WTC11 (cell line): ENCODE measurements at regions not wholly inside any gene's neighbourhood (a gene's known extent, or its start where the extent isn't known, plus 50 kb on each side); places are given as distances from the start of the nearest gene placed in this dataset.

Source experiments
- ATAC-seq: fragments of 200-7000 bp; cut with Tn5 transposase; 2 replicates; pipeline ENCODE4 v1.10.0; 2021; ENCODE audit warnings: mild to moderate bottlenecking, moderate library complexity
- CTCF ChIA-PET: fragments of 300-600 bp; sonication (Branson Sonifier 250); formaldehyde crosslinking; loops from one replicate; lab custom pipeline; 2021; ENCODE audit warnings: antibody characterized with exemption; lab: Charles Lee
- POLR2A ChIA-PET: fragments of 350-600 bp; sonication (Branson Sonifier 250); formaldehyde crosslinking; loops from one replicate; lab custom pipeline; 2021; ENCODE audit warnings: antibody characterized with exemption; lab: Charles Lee
- DNase-seq: peaks from one replicate; pipeline ENCODE4 v3.0.0; 2021; ENCODE audit warnings: low spot score
- H3K27ac Mint-ChIP-seq: 2 replicates; pipeline ENCODE4 v1.8.0; 2021; ENCODE audit warnings: mixed read lengths
- H3K27me3 Mint-ChIP-seq: 2 replicates; pipeline ENCODE4 v1.8.0; 2021; ENCODE audit warnings: low read depth, mild to moderate bottlenecking, moderate library complexity, mixed read lengths
- H3K36me3 Mint-ChIP-seq: 2 replicates; pipeline ENCODE4 v1.8.0; 2021; ENCODE audit warnings: mixed read lengths
- H3K4me1 Mint-ChIP-seq: 2 replicates; pipeline ENCODE4 v1.8.0; 2022; ENCODE audit warnings: mixed read lengths
- H3K4me3 Mint-ChIP-seq: 2 replicates; pipeline ENCODE4 v1.8.0; 2021; ENCODE audit warnings: mild to moderate bottlenecking, moderate library complexity, mixed read lengths
- H3K9me3 Mint-ChIP-seq: 2 replicates; pipeline ENCODE4 v1.8.0; 2021; ENCODE audit warnings: mixed read lengths
- CDX4 ChIP-seq: fragments of 250-450 bp; sonication (Bioruptor Pico); IDR thresholded peaks from 2 replicates; pipeline ENCODE4 v1.9.0; 2021; ENCODE audit warnings: moderate library complexity, mild to moderate bottlenecking, inconsistent platforms, borderline replicate concordance
- FOXP4 ChIP-seq: sonication (generic); formaldehyde crosslinking; IDR thresholded peaks from 2 replicates; pipeline ENCODE4 v1.8.0; 2022; ENCODE audit warnings: mild to moderate bottlenecking, missing genetic modification reagents
- GTF2I ChIP-seq: fragments of 250-450 bp; sonication (Bioruptor Pico); conservative IDR thresholded peaks from 2 replicates; pipeline ENCODE4 v1.4.0; 2021; ENCODE audit warnings: mild to moderate bottlenecking
- JUN ChIP-seq: sonication (generic); formaldehyde crosslinking; IDR thresholded peaks from 2 replicates; pipeline ENCODE4 v1.8.0; 2023; ENCODE audit warnings: mild to moderate bottlenecking, missing genetic modification reagents
- NFYB ChIP-seq: sonication (generic); formaldehyde crosslinking; conservative IDR thresholded peaks from 2 replicates; pipeline ENCODE4 v1.8.0; 2022; ENCODE audit warnings: low read depth, missing genetic modification reagents
- RELA ChIP-seq: sonication (generic); formaldehyde crosslinking; IDR thresholded peaks from 2 replicates; pipeline ENCODE4 v1.8.1; 2022; ENCODE audit warnings: missing genetic modification reagents, mild to moderate bottlenecking, borderline replicate concordance
- RORB ChIP-seq: fragments of 250-450 bp; sonication (Bioruptor Pico); IDR thresholded peaks from 2 replicates; pipeline ENCODE4 v1.9.0; 2021; ENCODE audit warnings: mild to moderate bottlenecking
- ZBTB21 ChIP-seq: sonication (generic); formaldehyde crosslinking; IDR thresholded peaks from 2 replicates; pipeline ENCODE4 v1.8.1; 2023; ENCODE audit warnings: mild to moderate bottlenecking, missing genetic modification reagents, borderline replicate concordance
- ZNF138 ChIP-seq: sonication (generic); formaldehyde crosslinking; conservative IDR thresholded peaks from 2 replicates; pipeline ENCODE4 v1.8.1; 2022; ENCODE audit warnings: mild to moderate bottlenecking, moderate library complexity, missing genetic modification reagents
- ZNF281 ChIP-seq: sonication (generic); formaldehyde crosslinking; IDR thresholded peaks from 2 replicates; pipeline ENCODE4 v1.8.0; 2023; ENCODE audit warnings: mild to moderate bottlenecking, missing genetic modification reagents
- ZNF425 ChIP-seq: fragments of 250-450 bp; sonication (Bioruptor Pico); conservative IDR thresholded peaks from 2 replicates; pipeline ENCODE4 v1.9.0; 2021; ENCODE audit warnings: mild to moderate bottlenecking
- TF ChIP-seq, protein P1 (sequence below): sonication (generic); formaldehyde crosslinking; IDR thresholded peaks from 2 replicates; pipeline ENCODE4 v1.8.1; 2023; ENCODE audit warnings: mild to moderate bottlenecking, missing genetic modification reagents
- TF ChIP-seq, protein P2 (sequence below): sonication (generic); formaldehyde crosslinking; IDR thresholded peaks from 2 replicates; pipeline ENCODE4 v1.8.1; 2022; ENCODE audit warnings: low read depth, mild to moderate bottlenecking, moderate library complexity, missing genetic modification reagents, borderline replicate concordance

GRCh38 chr22:36087784-36088183 is 59.2 kb upstream of the RBFOX2 start (continued):
- no peak for TF ChIP-seq ZNF281 (CRISPR knock-in tag)
- TF ChIP-seq ZBTB21 (CRISPR knock-in tag) = no peak
- no peak for TF ChIP-seq ZNF138
- TF ChIP-seq, all 79 proteins: peak for 0

GRCh38 chr22:36086629-36087254 is 58.1 kb upstream of the RBFOX2 start:
- ATAC-seq = no peak
- H3K4me3 Mint-ChIP-seq = no peak overlapping the region
- peaks cover 14% of the 10 kb centered on the region for H3K4me1 Mint-ChIP-seq
- DNase-seq = no peak
- no peaks in the 10 kb centered on the region for H3K36me3 Mint-ChIP-seq
- POLR2A ChIA-PET = no interaction called here
- H3K9me3 Mint-ChIP-seq = no peaks in the 10 kb centered on the region
- H3K27ac Mint-ChIP-seq = no peak overlapping the region
- CTCF ChIA-PET = interaction anchor here (4.2 kb wide), 1 partner anchor 21 kb away, joined by 32 read pairs; no protein-coding TSS in a partner anchor
- TF ChIP-seq CDX4 (CRISPR knock-in tag) = no peak
- no peak for TF ChIP-seq RORB (CRISPR knock-in tag)
- no peak for TF ChIP-seq ZNF425 (CRISPR knock-in tag)
- no peak for TF ChIP-seq NFYB (CRISPR knock-in tag)
- TF ChIP-seq, protein P1, sequence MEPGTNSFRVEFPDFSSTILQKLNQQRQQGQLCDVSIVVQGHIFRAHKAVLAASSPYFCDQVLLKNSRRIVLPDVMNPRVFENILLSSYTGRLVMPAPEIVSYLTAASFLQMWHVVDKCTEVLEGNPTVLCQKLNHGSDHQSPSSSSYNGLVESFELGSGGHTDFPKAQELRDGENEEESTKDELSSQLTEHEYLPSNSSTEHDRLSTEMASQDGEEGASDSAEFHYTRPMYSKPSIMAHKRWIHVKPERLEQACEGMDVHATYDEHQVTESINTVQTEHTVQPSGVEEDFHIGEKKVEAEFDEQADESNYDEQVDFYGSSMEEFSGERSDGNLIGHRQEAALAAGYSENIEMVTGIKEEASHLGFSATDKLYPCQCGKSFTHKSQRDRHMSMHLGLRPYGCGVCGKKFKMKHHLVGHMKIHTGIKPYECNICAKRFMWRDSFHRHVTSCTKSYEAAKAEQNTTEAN = no peak
- TF ChIP-seq, protein P2, sequence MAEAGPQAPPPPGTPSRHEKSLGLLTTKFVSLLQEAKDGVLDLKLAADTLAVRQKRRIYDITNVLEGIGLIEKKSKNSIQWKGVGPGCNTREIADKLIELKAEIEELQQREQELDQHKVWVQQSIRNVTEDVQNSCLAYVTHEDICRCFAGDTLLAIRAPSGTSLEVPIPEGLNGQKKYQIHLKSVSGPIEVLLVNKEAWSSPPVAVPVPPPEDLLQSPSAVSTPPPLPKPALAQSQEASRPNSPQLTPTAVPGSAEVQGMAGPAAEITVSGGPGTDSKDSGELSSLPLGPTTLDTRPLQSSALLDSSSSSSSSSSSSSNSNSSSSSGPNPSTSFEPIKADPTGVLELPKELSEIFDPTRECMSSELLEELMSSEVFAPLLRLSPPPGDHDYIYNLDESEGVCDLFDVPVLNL (CRISPR knock-in tag) = no peak
- TF ChIP-seq ZNF281 (CRISPR knock-in tag) = no peak
- TF ChIP-seq RELA (CRISPR knock-in tag) = no peak
- no peak for TF ChIP-seq JUN
- TF ChIP-seq GTF2I (CRISPR knock-in tag) = no peak
- TF ChIP-seq FOXP4 (CRISPR knock-in tag) = no peak
- TF ChIP-seq, all 79 proteins: peak for 0
- no peaks in the 10 kb centered on the region for H3K27me3 Mint-ChIP-seq
